GM18498 (cell line): ENCODE measurements at regions not wholly inside any gene's neighbourhood (a gene's known extent, or its start where the extent isn't known, plus 50 kb on each side); places are given as distances from the start of the nearest gene placed in this dataset.
A peak's percentile ranks its signal among the peaks of the same experiment; 100 is the strongest.
"Not testable (repeated sequence)": the region's sequence is repeated elsewhere in the genome, so short reads cannot be mapped to it uniquely, and the experiment has no call there.

Experiments
- ATAC-seq: cut with Tn5 transposase; IDR thresholded peaks from one replicate; pipeline ENCODE4 v1.9.1; 2021; ENCODE audit warnings: mild to moderate bottlenecking, moderate library complexity; ENCODE audit not compliant: unreplicated experiment

DNA sequence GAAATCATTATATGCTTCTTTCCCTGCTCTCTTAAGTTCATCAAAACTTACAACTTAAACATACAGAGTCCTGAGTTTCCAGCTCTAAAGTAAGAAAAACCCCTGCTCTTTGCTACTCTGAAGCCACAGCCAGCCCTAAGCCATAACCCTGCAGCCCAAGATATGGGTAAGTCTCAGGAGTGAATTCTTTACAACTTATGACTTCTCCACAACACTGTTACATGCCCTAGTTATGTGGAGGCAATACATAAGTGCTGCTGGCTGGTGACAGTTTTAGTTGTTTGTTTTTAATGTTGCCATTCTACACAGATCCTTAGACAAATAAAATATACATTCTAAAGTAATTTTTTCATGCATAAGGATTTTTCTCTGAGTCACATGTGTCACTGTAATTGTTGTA is 100.2 kb downstream of the FBXO8 start:
- no peak for ATAC-seq

DNA sequence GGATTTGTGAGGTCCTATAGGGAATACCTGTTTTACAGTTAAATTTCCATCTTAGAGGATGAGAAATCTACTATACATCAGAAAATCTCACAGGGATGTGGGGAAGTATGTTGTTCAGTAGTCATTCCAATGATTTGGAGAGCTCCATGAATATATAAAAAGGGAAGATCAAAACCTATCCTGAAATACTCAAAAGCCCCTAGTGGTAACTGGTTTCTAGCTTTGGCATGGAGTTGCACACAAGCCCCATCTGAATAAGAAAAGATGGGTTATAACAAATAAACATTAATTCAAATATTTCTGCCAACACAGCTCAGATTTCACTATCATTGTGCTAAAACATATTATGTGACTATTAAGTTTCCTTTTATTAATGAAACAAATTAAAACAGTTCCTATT is 101.6 kb downstream of the FBXO8 start:
- no peak for ATAC-seq

DNA sequence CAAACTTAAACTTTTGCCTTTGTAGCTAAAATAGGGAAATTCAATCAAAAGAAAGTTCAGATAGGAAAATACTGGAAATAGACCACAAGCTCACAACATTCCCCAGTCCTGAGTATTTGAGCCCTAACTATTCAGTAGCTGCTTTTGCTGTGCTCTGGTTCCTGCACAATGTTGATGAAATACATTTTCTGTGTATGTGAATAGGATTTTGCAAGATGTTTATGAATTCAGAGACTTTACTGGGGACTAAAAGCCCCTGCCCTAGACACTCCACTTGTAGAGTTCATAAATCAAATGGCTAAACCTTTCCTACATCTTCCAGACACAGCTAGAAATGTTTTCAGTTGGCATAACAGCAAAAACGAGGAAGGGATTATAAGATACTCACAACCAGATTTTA is 105.9 kb downstream of the FBXO8 start:
- no peak for ATAC-seq

DNA sequence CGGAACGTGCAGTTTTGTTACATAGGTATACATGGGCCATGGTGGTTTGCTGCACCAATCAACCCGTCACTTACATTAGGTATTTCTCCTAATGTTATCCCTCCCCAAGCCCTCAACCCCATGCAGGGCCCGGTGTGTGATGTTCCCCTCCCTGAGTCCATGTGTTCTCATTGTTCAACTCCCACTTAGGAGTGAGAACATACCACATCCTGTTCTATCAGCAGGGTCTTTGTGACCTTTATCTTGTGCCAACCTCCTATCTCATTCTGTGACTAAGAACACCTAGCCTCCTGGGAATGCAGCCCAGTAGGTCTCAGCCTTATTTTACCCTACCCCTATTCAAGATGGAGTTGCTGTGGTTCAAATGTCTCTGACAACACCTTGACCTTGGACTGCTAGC is 107.6 kb downstream of the FBXO8 start:
- ATAC-seq = not testable (repeated sequence)

DNA sequence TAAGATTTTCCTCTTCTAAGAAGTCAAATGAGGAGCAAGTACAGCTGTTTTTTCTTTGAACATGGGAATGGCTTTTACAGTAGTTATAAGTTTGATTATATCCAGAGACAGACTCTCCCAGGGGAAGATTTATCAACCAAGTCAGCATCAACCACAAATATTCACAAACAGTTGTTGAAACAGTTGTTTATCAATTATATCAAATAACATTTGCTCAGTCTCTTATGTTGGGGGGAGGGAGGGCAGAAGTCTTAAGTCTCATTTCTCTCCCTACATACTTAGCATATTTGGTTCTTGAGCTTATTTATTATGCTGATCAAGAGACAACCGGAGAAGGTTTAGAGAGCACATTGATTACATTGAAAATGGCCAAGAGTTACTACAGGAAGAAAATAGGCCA is 110.1 kb downstream of the FBXO8 start:
- ATAC-seq = no peak

DNA sequence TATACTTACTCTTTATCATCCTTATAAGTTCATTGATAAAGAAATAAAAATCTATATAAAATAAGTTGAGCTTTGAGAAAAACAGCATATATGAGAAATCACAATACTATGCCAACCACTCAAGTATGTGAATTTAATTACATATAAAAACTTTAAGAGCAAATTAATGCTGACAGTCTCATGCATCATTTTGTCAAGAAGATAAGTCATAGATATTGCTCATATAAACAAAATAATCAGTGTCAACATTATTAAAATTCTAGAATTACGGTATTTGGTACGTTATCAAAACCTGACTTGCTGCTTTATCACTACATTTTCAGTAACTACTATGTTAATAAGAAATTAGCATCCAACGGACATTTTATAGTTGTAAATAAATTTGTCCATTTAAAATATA is 111.2 kb downstream of the FBXO8 start:
- ATAC-seq = no peak

DNA sequence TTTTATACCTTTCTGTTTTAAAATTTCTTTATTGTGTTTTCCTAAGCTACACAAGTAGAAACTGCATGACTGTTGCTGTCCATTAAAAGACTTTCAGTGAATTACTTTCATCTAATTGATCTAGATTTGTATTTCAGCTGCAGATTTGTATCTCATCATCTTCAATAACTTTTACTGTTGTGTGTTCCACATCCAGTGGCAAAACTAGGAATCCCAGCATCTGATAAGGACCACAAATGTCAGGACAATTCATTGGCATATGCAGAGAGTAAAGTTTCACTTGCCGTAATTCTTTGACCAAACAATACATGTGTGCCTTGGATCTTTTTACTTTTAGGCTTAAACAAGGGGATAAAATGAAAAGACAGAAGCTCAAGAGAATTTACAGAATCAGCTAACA is 112.6 kb downstream of the FBXO8 start:
- ATAC-seq = no peak

DNA sequence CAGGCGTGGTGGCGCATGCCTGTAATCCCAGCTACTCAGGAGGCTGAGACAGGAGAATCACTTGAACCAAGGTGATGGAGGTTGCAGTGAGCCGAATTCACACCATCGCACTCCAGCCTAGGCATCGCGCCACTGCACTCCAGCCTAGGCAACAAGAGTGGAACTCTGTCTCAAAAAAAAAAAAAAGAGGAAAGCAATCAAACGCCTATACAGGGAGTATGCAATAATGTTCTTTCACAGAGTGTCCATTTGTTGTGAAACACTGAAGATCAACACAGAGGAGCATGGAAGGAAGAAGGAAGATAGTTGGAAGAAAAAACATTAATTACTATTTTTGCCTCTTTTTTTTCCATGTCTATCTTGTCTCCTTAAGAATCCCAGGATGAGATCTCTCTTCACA is 113.4 kb downstream of the FBXO8 start:
- no peak for ATAC-seq

DNA sequence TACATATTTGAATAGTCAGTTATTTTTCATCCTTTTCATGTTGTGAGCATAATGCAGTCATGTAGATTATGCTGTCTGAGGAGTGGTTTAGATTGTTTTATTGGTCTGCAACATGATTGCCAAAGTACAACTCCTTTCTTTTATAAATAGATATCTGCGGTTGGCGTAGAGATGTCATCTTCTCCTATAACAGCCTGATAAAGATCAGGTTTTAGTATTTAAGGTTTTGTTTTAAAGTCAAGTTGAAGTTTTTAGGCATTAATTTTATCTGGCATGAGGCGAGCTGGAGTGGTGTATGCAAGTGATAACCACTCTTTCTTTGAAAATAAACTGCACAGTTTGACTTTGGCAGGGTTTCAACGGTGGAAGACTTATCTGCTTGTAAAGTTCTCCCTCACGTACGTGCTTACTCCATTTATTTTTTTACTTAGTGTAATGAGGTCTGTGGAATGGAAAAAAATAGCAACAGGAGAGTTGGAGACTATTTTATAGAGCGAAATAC is 126.3 kb downstream of the FBXO8 start:
- ATAC-seq = no peak

DNA sequence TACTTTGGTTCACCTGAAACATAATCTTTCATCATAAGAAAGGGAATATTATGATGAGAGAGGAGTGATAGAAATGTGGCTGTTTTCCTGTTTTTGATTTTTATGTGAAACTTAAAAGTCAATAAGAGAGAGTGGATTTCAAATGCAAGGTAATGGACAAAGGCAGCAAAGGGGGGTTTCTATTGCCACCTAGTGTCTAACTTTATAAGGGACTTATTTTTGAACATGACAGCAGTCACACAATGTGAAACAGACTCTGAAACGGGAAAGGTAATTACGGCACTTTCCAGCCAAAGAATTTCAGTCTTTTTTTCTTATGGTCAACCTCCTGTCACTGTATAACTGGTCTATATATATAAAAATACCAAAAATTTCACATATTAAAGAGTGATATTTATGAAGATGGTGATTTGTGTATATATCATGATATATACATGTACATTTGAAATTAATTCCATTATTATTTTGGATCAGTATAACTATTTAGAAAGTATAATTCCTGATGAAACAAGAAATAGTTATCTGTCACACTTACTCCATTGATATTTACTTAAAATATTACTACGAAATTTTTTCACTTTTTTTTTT is 127.1 kb downstream of the FBXO8 start:
- peak; percentile 90 for ATAC-seq

DNA sequence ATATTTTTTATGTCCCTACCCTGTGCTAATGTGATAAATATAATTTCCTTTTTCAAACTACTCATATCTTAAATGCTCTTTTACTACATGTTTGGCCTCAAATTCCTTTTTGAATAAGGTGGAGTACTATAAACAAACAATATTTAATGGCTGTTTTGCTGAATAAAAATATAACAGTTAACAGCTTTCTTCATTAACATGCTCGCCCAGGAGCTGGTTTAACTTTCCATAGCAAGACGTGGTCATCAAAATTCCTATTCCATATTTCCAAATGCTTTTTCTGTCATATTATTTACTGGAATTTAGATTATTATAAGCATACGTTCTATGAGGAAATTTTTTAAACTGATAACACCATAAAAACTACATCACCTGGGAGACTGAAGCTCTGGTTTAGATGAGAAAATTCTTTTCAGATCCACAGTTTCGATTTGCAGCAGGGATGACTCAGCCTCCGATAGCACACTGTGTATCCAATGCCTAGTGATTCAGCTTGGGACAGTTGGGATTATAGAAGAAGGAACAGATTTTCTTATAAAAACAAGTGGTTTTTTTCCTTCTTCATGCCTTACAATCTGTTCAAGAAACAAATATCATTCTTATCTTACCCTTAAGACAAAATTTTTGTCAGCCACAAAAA is 129.1 kb downstream of the FBXO8 start:
- no peak for ATAC-seq

DNA sequence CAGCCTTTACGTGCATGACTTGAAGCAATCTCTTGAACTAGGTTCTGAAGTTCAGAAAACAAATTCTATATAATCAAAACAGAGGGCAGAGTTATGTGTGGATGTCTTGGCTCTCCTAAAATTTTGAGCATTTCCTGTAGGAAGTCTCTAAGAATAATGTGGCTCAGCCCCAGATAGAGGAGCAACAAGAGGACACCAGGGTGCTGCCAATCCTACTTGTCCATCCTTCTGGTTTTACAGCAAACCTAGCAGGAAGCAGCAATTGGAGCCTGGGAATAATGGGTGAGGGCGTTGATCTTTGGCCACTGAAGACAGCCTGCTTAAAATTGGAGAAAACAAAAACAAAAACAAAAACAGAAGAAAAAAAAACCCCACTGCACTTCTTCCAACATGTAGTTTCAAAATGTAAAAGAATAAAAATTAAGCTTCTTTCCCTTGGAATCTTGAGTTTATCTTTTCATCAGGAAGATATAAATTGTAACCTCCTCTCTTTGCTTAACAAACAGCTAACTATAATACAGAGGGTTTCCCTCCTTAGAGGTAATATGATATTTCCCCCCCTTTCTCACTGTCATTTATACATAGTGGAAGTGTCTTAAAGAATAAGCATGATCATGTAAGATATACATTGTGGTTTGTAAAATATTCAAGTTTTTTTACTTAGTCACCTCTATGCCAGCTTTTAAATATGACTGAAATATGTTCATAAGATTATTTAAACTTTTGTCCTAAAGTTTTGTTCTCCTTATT is 130.6 kb downstream of the FBXO8 start:
- no peak for ATAC-seq

DNA sequence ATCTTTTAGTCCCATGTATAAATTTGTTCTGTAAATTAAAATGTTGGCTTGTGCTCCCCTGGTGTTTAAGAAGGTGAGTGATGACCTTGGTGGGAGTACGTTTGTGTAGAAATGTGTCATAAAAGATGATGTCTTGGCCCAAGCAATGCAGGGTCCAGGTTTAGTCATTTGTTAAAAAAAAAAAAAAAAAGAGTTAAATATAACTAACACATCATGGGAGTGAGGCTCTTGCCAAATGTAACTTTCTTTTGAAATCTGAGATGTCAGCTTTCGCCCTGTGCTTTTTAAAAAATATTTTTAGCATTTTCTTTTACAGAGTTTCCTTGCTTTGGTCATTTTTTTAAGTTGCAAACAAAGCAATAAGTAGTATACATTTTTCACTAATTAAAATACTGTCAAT is 135.6 kb downstream of the FBXO8 start:
- no peak for ATAC-seq

DNA sequence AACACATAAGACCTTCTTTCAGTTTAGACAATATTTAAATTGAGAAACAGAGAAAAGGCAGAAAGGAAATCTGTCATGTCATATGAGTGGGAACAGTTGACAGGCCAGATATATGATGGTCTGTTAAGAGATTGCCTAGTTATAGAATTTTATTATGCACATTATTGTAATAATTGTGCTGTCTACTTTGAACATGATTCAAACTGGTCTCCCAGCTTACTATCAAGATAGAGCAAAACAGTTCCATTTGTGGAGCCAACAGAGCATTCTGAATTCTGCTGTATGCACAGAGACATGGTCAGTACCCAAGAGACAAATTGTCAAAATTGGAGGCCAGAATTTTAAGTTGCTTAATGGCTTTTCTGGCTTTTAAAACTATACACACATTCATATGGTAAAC is 139.4 kb downstream of the FBXO8 start:
- no peak for ATAC-seq

DNA sequence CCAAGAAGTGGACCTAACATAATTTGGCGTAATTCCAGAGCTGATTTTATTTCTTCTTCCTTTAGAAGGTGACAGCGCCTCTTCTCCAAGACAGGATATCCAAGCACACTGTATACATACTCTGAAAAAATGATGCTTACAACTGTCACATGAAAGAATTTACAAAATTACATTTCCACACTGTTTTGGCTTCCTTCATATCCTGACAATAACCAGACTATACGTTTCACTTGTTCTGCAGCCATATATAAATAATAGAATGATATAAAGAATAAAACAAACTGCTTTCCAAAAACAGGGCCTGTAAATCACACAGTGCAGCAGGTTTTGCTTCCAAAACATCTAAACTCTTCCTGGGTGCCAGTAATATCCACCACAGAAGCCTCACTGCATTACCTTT is 141.6 kb downstream of the FBXO8 start:
- no peak for ATAC-seq

DNA sequence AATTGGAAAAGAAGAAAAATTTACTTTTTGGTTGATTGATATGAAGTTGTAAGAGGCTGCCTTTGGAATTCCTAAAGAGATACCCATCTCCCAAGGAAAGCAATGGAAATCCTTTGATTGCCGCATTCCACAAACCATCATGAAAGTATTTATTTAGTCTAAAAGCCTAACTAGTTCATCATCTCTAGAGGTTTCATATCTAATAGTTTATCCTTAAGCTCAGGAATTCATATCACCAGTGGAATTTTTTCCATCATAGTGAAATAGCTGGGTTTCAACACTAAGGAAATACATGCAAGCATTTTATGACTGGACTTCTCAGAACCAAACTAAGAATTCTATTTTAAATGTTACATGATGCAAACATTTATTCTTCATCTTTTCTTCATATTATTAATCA is 144.9 kb downstream of the FBXO8 start:
- ATAC-seq = no peak

DNA sequence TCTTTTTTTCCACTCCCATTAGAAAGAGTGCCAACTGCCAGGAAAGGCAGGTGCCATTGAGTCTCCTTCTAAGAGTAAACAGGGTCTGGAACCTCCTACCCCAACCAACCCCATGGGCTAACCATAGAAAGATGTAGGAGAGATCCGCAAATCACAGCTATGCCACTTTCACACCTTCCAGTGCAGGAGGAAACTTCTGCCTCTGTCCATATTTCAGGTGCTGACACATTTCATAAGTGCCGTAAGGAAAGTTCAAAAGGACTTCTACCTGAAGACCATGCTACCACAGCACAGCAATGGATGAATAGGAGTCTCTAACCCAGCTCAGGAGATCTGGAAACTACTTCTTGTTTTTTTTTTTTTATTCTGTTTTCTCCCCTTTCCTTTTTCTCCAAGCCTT is 145.8 kb downstream of the FBXO8 start:
- no peak for ATAC-seq

DNA sequence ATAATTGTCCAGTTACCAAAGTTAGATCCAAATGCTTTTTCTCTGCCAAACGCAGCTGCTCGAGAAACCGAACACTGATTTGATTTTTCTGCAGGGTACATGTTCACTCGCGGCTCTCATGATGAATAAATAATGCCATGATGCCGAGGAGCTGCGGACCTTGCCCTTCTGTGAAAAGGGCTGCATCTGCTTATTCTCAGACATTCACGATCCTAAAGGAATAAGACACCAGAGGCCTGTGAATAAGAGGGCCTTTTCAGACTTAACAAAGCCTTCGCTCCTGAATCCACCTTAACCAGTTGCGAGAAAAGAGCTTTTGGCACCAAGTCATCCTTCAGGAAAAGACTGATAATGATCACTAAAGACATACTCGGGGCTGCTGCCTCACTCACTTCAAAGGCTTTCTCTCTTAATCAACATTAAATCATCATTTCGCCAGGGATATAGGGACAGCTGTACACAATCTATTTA is 147.5 kb downstream of the FBXO8 start:
- no peak for ATAC-seq

DNA sequence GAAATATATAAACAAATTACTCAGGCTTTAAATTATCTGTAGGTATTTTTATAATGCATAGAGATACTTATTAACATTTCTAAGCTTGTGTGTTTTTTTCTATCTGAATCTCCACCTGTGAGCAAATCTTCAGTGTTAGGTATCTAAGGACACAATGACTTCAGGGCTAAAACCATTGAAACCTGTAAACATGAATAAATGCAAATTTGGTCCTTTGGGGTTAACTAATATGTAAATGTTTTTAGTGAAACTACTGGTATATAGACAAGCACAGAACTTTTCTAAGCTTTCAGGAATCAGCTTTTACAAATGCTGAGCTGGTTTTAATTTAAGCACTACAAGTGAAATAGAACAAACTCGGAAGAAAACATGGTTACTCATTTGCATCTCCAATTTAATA is 147.9 kb downstream of the FBXO8 start:
- ATAC-seq = no peak

DNA sequence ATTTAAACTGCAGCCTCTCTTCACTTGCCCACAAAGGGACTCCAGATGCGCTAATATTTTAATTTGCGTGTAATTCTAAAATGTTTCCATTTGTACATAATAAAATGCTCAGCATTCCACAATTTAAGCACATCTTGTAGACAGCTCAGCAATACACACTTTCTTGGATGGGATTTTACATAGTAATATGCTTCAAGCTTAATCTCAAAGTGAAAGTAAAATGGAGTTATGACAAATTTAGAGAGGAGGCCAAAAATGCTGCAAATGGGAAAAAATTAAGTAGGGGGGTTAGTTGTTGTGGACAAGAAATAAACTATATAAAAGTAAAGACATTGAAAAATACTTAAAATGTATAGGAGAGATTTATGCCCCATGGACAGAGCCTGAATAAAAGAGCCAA is 149.1 kb downstream of the FBXO8 start:
- ATAC-seq = no peak

DNA sequence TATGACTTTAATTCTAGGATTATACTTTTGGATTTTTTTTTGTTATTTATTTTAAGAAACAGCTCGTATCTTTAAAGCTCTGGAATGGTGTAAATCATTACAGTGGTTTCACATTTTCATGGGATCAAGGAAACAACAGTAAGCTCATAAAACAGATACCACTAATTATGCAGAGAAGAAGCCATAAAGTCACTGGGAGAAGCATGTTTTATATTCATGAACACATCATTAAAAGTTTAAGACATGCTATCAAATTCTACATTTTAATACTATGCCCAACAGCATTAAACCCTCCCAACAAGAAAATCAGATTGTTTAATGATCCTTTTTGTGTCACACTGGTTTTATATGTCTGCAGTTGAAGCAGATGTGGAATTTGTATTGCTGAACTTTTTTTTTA is 149.9 kb downstream of the FBXO8 start:
- no peak for ATAC-seq

DNA sequence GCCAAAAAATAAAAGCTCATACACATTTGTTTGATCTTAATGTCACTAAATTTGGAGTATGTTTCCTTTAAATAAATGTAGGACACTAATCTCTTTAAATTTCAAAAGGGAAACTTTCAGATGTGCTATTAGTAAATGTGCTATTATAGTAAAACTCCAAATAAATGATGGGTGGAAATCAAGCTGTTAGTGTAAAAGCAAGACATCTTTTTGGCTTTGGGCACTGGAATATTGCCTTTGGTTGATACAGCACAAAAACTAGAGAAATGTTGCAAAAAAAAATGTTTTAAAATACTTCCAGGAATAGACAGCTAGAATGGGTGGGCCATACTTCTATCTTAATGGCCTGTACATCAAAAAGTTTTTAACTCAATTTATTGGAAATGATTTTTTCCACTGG is 151.6 kb downstream of the FBXO8 start:
- ATAC-seq = no peak
